ENCODE measurements at regions not wholly inside any gene's neighbourhood (a gene's known extent, or its start where the extent isn't known, plus 50 kb on each side); places are given as distances from the start of the nearest gene placed in this dataset.
"Not testable (repeated sequence)": the region's sequence is repeated elsewhere in the genome, so short reads cannot be mapped to it uniquely, and the experiment has no call there.

GRCh38 chr15:39030291-39031070, 465.9 kb upstream of the RASGRP1 start:
- no peak for DNase-seq (ENCODE audit: low read depth)

DNA sequence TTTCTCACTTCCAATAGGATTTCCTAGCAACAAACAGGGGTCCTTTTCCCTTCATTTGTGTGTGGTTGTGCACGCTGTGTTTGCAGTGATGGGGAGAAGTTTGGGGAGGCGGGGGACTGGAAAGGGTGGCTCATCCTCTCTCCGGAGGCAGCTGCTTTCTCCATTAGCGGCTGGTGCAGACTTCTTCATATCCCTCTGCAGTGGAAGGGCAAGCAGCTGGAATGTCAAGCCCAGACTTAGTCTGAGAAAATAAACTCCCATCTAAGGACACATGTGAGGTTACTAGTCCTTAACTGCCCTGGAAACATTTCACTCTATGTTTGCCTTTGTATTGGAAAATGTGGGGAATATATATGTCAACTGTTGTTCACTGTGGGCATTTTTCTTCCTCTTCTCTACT, 467.0 kb upstream of the RASGRP1 start:
- DNase-seq (ENCODE audit: low read depth): no peak

DNA sequence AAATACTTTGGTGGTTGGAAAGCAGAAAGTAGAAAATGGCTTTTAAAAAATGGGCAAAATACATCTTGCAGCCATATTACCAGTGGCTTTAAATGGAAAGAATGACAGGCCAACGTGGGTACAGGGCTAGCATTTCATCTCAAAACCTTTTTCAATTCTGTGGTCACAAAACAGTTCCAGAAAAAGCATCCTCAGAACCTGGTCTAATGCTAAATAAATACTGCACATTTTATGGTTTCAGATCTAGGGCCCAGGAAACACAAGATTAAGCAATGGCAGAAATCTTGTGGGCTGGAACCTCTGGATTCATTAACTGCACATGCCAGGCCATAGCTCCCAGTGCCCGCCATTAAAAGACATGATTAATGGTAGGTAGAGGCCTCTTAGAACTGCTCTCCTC, 470.2 kb upstream of the RASGRP1 start:
- DNase-seq (ENCODE audit: low read depth): no peak

DNA sequence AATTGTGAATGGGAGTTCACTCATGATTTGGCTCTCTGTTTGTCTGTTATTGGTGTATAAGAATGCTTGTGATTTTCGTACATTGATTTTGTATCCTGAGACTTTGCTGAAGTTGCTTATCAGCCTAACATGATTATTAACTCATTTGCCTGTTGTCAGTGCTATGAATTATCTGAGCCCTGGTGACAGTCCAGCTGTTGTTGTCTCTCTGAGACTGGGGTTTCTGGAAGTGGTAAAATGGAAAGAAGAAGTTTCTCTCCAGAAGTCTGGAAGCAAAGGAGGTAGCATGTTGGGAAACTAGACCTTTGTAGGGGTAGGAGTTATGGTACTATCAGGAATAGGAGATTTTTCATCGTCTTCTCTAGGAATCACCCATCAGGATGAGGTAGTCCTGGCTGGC, 473.0 kb upstream of the RASGRP1 start:
- not testable (repeated sequence) for DNase-seq (ENCODE audit: low read depth)

DNA sequence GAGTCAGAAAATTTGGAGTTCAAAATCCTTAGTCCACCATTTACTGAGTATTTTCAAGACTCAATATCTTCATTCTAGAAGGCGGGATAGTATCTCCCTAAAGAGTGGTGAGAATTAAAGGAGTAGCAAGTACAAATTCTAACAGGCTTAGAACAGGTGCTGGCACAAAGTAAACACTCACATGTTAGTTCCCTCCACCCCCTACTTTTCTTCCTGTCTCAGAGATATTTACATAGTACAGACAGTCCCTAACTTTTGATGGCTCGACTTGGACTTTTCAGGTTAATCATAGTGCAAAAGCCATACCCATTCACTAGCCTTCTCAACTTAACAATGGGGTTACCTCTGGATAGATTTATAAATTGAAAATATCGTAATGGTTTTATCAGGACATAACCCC, 476.2 kb upstream of the RASGRP1 start:
- no peak for DNase-seq (ENCODE audit: low read depth)

DNA sequence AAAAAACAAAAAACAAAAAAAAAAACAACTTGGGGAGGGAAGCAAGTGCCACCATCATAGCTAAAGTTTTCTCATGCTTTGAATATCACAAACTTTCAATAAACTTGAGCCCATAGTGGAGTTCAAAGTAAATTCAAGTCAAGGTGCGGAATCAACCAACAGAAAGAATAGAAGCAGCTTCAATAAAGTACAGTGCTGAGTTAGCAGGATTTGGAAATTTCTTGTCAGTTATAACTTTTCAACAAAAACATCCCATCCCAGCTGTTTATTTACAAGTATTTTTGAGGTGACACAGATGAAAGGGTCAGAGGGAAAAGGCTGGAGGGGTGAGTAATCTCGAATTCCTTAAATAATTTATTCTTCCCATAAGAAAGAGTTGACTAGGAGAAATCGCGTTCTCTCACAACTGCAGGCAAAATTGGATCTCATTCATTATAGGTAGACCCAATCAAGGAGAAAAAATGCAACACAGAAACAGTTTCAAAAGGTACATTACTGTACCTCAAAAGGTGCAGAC, 477.4 kb upstream of the RASGRP1 start:
- DNase-seq (ENCODE audit: low read depth): no peak

- DNase-seq (ENCODE audit: low read depth): no peak
Measured at GRCh38 chr15:39051626-39052322, 487.2 kb upstream of the RASGRP1 start.

DNA sequence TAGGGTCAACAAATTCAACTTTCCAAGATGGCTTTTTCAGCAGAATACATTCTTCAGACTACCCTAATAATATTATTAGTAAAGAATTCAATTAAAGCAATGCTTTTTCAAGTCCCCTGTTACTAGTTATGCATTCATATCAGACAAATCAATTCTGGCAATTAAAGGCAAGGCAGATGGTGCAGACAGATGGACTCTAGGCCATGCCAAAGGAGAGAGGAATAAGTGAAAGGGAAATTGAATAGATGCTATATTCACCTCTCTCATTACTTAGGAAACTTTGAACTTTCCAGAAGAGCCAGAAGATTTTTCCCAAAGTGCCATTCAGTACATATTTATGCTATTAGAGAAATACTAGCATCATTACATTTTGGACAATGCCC, 487.7 kb upstream of the RASGRP1 start:
- no peak for DNase-seq (ENCODE audit: low read depth)

- DNase-seq (ENCODE audit: low read depth): no peak
Measured at GRCh38 chr15:39053480-39053879, 488.9 kb upstream of the RASGRP1 start.

GRCh38 chr15:39054128-39054732, 489.6 kb upstream of the RASGRP1 start:
- DNase-seq (ENCODE audit: low read depth): no peak

- no peak for DNase-seq (ENCODE audit: low read depth)
Measured at GRCh38 chr15:39056357-39056756, 491.7 kb upstream of the RASGRP1 start.

DNA sequence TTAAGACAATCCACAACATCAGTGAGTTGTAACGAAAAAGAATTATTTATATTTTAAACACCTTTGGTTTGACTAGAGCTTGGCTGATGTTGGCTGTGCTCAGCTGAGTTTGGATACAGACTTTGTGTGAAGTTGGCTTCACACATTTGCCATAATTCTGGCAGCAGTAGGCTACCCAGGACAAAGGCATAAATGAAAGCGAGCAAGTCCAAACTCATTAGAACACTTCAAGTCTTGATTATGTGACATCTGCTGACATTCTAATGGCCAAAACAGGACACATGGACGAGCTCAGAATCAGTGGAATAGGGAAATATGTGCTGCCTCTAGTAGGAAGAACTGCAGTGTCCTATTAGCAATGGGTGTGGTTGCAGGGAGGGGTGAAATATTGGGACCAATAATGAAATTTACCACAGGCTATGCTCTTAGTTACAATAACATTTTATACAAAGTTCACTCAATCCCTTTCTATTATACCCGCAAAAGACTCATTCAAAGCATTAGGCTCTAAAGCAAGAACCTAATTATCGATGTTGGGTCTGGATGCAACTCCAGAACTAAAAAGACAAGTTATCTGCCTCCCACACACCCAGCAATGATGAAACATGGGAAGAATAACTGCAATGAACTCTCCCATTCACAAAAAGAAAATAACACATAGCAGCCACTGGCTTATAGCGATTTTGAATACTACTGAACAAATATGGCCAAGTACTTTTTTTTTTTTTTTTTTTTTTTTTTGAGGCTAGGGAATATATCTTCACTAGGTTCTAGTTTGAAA, 493.9 kb upstream of the RASGRP1 start:
- DNase-seq (ENCODE audit: low read depth): no peak

DNA sequence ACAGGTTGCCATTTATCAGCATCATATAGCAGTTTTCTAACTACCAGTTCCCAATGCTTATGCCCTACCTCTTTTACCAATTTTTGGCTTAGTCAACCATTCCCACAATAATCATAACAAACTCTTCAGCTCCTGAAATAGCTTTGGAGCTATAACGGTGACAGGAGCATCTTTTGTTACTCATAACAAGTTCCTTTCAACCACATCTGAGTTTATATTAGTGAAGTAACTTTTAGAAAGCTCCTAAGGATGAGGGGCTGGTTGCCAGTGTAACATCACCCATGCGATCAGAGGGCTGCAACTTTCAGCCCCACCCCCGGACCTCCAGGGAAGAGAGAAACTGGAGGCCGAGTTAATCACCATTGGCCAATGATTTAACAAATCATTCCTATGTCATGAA, 495.3 kb upstream of the RASGRP1 start:
- DNase-seq (ENCODE audit: low read depth): no peak

DNA sequence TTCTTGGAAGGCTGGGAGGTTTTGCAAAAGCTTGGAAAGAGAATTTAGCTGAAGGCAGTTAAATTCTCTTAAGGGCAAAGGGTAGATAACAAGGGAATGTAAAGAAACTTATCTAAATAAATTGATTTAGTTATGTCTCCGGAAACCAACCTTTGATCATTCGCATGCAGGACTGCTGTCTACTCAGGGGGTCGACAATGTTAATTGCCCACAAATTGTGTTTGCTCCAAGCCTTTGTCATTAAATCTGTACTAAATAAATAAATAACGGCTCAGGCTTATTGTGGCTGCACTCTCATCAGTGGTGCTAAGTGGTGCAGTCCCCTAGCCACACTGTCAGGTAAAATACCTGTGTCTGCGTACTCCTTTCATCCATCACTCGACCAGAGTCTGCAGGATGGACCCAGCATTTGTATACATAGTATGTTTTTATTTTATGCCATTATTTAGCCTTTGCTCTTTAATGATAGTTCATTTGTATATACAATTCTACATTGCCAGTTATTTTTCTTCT, 497.4 kb upstream of the RASGRP1 start:
- no peak for DNase-seq (ENCODE audit: low read depth)

DNA sequence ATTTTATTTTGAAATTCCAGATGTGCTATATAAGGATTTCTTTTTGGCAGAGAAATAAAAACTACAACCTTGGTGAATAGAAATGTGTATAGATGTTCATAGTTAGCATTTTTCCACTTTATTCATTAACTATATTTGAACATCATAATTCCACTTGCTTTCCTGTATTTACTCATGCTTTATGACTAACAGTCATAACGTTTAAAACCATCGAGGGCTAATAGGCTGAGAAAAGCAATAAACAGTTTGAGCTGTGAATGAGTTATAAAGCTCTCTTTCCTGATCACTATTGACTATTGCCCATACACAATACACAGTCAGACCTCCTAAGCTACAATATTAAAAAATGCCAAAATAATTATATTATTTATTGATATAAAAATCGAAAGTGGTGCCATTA, 502.1 kb upstream of the RASGRP1 start:
- no peak for DNase-seq (ENCODE audit: low read depth)

DNA sequence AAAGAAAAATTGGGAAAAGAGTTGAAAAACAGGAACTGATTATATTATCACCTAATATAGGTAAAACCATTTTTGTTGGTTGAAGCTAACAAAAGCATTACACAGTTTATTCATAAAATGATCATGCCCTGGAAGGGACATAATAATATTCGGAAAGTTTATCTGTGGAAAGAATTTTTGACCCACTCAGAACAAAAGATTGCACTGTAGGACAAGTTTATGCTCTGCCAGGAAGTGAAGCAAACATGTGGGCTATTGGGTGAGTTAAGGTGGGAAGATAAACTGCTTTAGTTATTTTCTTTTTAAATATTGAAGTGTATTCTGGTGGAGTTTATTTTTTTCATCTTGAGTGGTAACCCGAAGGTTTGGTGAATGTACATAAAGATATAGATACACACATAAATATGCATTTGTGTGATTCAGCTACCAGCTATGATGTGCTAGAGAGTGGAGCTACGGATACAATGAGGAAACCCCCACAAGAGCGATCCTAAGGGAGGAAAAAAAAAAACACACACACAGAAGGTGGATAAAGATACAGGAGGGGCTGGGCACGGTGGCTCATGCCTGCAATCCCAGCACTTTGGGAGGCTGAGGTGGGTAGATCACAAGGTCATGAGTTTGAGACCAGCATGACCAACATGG, 506.4 kb upstream of the THBS1 start:
- DNase-seq (ENCODE audit: low read depth): no peak

DNA sequence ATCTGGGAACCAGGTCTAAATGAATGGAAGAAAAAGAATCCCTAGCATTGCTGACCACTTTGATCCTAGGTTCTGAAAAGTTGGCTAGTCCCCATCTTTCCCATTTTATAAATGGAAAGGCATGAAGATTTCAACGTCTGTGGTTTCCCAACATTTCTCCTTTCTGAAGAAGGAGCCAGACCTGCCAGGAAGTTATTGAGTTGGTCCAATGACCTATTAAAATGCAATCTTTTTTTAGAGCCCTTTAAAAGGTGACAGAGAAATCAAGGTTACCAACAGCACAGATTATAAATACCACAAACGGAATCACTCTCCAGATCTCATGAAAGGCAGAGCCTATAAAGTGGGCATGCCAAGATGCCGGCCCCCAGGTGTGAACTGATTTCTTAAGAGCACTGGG, 505.6 kb upstream of the THBS1 start:
- DNase-seq (ENCODE audit: low read depth): peak; percentile 70

DNA sequence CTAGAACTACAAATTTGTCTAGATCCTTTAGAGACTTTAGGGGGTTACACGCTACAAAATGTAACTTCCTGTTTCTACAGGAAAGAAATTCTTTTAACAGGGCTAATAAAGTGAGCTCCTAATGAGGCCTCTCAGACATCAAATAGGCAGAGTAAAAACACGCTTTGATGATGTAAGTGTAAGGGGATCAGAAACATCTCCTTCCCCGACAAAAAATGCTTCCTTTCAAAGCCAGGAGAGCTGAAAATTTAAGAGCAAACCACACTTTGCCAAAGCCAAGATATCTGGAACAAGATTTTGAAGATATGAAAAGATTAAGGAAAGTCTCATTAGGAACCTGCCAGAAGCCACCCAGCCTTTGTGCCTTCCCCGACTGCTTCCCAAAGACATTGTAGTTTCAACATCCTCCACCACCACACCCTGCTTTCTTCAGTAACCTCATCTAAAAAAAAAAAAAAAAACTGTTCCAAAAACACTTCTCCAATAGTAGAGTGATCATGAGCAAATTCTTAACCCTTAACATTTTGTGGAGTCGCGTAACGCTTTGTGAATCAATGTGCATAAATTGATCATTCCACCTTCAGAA, 505.0 kb upstream of the THBS1 start:
- DNase-seq (ENCODE audit: low read depth): no peak

DNA sequence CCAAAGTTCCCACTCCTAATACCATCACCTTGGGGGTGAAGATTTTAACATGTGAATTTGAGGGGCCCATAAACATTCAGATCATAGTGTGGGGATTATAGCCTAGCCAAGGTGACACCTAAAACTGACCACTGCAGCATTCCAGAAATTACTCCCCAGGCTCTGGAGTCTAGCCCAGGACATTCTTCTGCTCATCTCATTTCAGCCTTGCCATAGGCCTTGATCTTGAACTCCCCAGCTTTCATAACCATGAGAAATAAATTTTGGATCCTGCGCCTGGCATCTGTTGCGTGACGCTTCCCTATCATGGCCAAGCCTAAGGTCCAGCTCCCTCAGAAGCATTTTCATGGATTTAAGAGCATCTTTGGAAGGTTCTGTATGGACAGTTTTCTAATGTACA, 502.9 kb upstream of the THBS1 start:
- peak; percentile 52 for DNase-seq (ENCODE audit: low read depth)

DNA sequence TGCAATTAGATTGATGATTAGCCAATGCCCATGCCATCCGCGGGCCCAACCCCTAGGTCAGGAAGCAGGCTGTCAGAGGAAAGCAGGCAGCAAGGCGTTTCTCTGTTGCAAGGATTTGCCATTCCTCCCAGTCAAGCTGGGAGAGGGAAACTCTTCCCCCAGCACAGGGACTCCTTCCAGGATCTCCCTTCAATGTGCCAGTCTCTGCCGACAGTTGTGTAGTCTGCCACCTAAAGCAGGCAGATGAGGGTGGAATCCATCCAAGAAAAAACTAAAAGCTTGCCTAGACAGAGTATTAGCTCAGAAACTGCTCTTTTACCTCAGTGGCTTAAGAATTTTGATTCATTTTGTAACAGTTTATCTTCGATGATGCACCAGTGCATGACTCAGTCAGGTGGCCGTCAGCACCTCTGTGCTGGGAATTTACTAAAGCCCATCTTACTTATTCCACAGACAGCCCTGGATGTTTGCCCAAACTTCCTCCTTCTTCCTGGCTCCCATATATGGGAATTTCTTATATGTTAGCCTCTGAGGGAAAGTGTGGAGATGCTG, 501.5 kb upstream of the THBS1 start:
- no peak for DNase-seq (ENCODE audit: low read depth)

DNA sequence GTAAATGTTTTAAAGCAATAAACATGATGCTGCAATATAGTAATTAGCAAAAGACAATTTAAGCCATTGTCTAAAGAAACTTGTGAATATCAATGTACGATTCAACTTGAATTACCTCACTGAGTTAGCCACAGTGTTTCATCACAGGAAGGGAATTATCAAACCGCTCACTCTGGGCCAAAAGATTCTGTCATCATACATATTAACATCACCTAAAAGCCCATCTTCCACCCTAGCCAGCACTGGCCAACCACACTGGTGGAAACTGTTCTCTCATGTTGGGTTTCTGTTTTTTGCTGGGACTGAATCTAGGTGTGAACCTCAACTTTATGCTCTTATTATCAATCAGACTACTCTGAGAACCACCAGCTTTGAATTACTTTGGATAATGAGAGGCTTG, 497.7 kb upstream of the THBS1 start:
- DNase-seq (ENCODE audit: low read depth): no peak

Measured in GM04503 (cell line).